IPS-18a (cell line): ENCODE measurements at regions not wholly inside any gene's neighbourhood (a gene's known extent, or its start where the extent isn't known, plus 50 kb on each side); places are given as distances from the start of the nearest gene placed in this dataset.

ENCODE experiments used
- H3K27ac ChIP-seq: one replicate; pipeline ENCODE4 v1.5.1; 2013; ENCODE audit warnings: low read length
- H3K27me3 ChIP-seq: one replicate; pipeline ENCODE4 v1.6.1; 2013; ENCODE audit warnings: mild to moderate bottlenecking, low read length; ENCODE audit not compliant: control insufficient read depth, insufficient read depth
- H3K36me3 ChIP-seq: one replicate; pipeline ENCODE4 v1.6.1; 2013; ENCODE audit warnings: low read depth, low read length; ENCODE audit not compliant: control insufficient read depth
- H3K4me1 ChIP-seq: one replicate; pipeline ENCODE4 v1.6.1; 2013; ENCODE audit warnings: low read depth, low read length; ENCODE audit not compliant: control insufficient read depth
- H3K4me3 ChIP-seq: one replicate; pipeline ENCODE4 v1.5.1; 2013; ENCODE audit warnings: low read length
- H3K9ac ChIP-seq: one replicate; pipeline ENCODE4 v1.6.1; 2013; ENCODE audit warnings: mild to moderate bottlenecking, low read length, moderate library complexity
- H3K9me3 ChIP-seq: one replicate; pipeline ENCODE4 v1.6.1; 2013; ENCODE audit warnings: low read depth, low read length; ENCODE audit not compliant: control insufficient read depth

GRCh38 chr1:218872928-218873327 is 300.8 kb upstream of the LYPLAL1 start:
- Histone ChIP-seq H3K9ac (no peak overlapping the region), H3K9me3 (no peaks in the 10 kb centered on the region), H3K27ac (no peak overlapping the region), H3K27me3 (no peaks in the 10 kb centered on the region), H3K36me3 (no peaks in the 10 kb centered on the region), H3K4me1 (no peaks in the 10 kb centered on the region), H3K4me3 (no peak overlapping the region)

DNA sequence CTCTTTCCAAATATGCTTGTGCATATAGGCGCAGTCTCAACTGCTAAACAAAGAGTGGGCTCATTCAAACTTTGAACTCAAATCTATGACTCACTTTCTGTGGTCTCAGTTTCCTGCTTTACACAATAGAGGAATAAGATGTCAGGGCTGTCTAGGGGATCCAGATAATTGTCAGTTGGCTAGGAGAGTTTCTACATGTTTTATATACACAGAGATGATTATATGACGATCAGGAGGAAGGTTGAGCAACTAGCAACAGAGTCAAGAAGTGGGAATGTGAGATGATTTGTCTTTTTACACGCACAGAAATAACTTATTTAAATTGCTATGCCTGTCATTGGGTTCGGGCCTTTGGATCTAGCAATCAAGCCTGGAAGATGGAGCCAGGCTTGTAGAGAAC is 299.4 kb upstream of the LYPLAL1 start:
- H3K27me3 ChIP-seq, result no peaks in the 10 kb centered on the region
- no peaks in the 10 kb centered on the region for H3K36me3 ChIP-seq
- no peaks in the 10 kb centered on the region for H3K9me3 ChIP-seq
- no peak overlapping the region for H3K9ac ChIP-seq
- H3K4me1 ChIP-seq, result no peaks in the 10 kb centered on the region
- no peak overlapping the region for H3K27ac ChIP-seq
- no peak overlapping the region for H3K4me3 ChIP-seq

- H3K4me1 ChIP-seq, result no peaks in the 10 kb centered on the region
- no peak overlapping the region for H3K4me3 ChIP-seq
- H3K36me3 ChIP-seq, result no peaks in the 10 kb centered on the region
- no peaks in the 10 kb centered on the region for H3K27me3 ChIP-seq
- H3K27ac ChIP-seq, result no peak overlapping the region
- H3K9ac ChIP-seq, result no peak overlapping the region
- no peaks in the 10 kb centered on the region for H3K9me3 ChIP-seq
Measured at GRCh38 chr1:218874801-218875400, 298.8 kb upstream of the LYPLAL1 start.

DNA sequence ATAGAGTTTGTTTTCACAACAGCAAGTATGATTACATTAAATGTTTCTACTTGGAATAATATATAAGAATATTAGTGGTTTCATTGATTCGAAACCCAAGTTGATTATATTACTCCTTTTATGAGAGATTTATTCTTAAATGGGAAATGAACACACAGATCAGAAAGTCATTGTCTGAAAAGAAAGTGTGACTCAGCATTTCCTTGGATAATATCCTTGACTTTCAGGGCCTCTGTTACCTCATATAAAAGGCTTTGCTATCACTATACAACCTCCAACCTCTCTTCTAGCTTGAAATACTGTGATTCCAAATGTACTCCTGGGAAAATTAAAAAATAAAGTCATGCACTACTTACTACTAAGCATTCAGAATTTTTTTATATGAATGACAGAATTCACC is 295.3 kb upstream of the LYPLAL1 start:
- no peaks in the 10 kb centered on the region for H3K4me1 ChIP-seq
- no peak overlapping the region for H3K9ac ChIP-seq
- H3K27me3 ChIP-seq, result no peaks in the 10 kb centered on the region
- no peaks in the 10 kb centered on the region for H3K9me3 ChIP-seq
- H3K27ac ChIP-seq, result no peak overlapping the region
- no peak overlapping the region for H3K4me3 ChIP-seq
- no peaks in the 10 kb centered on the region for H3K36me3 ChIP-seq

GRCh38 chr1:218880484-218881060 is 293.1 kb upstream of the LYPLAL1 start:
- Histone ChIP-seq H3K9ac (no peak overlapping the region), H3K27ac (no peak overlapping the region), H3K36me3 (no peaks in the 10 kb centered on the region), H3K27me3 (no peaks in the 10 kb centered on the region), H3K4me3 (no peak overlapping the region), H3K9me3 (no peaks in the 10 kb centered on the region), H3K4me1 (no peaks in the 10 kb centered on the region)

DNA sequence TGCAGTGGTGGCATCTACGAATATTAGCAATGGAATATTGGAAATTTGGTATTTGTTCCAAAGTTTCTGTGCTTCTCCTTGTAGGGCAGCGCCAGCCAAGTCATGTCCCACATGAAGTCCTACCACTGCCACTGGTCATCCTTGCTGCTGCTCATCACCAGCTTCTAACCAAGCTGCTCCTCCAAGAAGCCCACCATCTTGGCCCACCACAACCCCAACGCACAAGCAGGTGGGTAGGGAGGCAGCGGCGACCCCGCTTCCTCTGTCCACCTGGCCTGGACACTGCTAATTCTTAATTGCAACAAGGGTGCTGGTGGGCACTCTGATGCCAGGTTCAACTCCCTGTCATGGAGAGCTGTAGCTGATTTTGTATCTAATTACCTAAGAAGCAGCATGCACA is 291.2 kb upstream of the LYPLAL1 start:
- H3K4me3 ChIP-seq, result no peak overlapping the region
- H3K36me3 ChIP-seq, result no peaks in the 10 kb centered on the region
- no peaks in the 10 kb centered on the region for H3K27me3 ChIP-seq
- no peaks in the 10 kb centered on the region for H3K9me3 ChIP-seq
- H3K4me1 ChIP-seq, result no peaks in the 10 kb centered on the region
- no peak overlapping the region for H3K9ac ChIP-seq
- no peak overlapping the region for H3K27ac ChIP-seq

DNA sequence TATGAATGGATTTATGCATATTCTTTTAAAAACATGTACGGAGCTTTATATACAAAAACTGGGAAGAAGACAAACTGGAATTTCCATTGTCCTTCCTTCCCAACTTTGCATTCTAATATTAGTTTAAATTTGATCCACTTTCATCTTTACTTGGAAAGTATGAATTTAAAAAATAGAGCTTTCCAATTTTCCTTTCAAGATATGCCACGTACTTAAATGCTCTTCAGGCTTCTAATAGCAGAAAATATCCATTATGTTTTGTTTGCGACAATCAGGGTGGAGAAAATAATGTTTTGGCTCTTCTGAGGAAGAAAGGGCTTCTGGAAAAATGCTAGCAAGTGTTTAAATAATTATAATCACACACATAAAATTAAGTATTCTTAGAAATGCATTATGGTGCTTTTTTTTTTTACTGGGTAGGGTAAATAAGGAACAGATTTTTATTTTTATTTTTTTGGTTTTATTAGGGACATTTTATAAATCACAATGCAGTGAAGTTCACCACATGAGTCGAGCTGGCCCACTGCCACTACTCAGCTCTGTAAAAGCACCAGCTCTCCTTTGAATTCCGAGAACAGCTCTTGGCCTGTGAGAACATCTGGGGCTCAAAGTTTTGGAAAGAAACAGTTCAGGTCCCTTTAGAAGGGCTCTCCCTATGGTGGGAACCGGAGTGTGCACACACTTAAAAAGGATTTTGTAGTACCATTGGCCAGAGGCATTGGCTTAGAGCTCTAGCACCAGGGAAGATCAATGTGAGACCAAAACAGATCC is 287.4 kb upstream of the LYPLAL1 start:
- Histone ChIP-seq H3K4me3 (no peak overlapping the region), H3K4me1 (no peaks in the 10 kb centered on the region), H3K9me3 (no peaks in the 10 kb centered on the region), H3K9ac (no peak overlapping the region), H3K27me3 (no peaks in the 10 kb centered on the region), H3K36me3 (no peaks in the 10 kb centered on the region), H3K27ac (no peak overlapping the region)

GRCh38 chr1:218887141-218887925 is 286.3 kb upstream of the LYPLAL1 start:
- Histone ChIP-seq H3K27me3 (no peaks in the 10 kb centered on the region), H3K4me3 (no peak overlapping the region), H3K27ac (no peak overlapping the region), H3K9me3 (no peaks in the 10 kb centered on the region), H3K4me1 (no peaks in the 10 kb centered on the region), H3K9ac (no peak overlapping the region), H3K36me3 (no peaks in the 10 kb centered on the region)

GRCh38 chr1:218890451-218890850 is 283.2 kb upstream of the LYPLAL1 start:
- Histone ChIP-seq H3K27me3 (no peaks in the 10 kb centered on the region), H3K4me1 (no peaks in the 10 kb centered on the region), H3K4me3 (no peak overlapping the region), H3K36me3 (no peaks in the 10 kb centered on the region), H3K9me3 (no peaks in the 10 kb centered on the region), H3K9ac (no peak overlapping the region), H3K27ac (no peak overlapping the region)

DNA sequence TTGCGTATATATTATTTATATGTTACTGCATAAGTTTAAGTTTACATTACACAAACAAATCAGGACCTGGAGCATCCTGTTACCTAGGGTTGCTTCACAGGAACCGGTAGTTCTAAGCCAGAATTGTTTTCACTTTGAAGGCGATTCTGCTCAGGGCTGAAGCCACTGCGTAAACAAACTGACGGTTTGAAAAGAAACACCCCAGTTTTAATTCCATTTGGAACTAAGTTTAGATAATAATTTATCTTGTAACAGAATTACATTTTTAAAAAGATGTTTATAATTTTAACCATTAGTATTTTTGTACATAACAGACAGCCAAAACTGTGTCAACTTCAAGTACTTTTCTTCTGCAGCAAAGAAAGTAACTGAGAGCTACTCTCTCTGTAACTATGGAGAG is 282.1 kb upstream of the LYPLAL1 start:
- no peaks in the 10 kb centered on the region for H3K9me3 ChIP-seq
- H3K4me3 ChIP-seq, result no peak overlapping the region
- H3K27me3 ChIP-seq, result no peaks in the 10 kb centered on the region
- H3K36me3 ChIP-seq, result no peaks in the 10 kb centered on the region
- H3K9ac ChIP-seq, result no peak overlapping the region
- no peak overlapping the region for H3K27ac ChIP-seq
- no peaks in the 10 kb centered on the region for H3K4me1 ChIP-seq

GRCh38 chr1:218895064-218895587 is 278.6 kb upstream of the LYPLAL1 start:
- Histone ChIP-seq H3K27me3 (no peaks in the 10 kb centered on the region), H3K9me3 (no peaks in the 10 kb centered on the region), H3K4me1 (no peaks in the 10 kb centered on the region), H3K36me3 (no peaks in the 10 kb centered on the region), H3K4me3 (no peak overlapping the region), H3K9ac (no peak overlapping the region), H3K27ac (no peak overlapping the region)
